Endothelial cell of umbilical vein (primary cell): ENCODE measurements at regions not wholly inside any gene's neighbourhood (a gene's known extent, or its start where the extent isn't known, plus 50 kb on each side); places are given as distances from the start of the nearest gene placed in this dataset.

Experiments used
- CTCF ChIP-seq, 2 donors: IDR thresholded peaks; 1 replicate in 1 of 2; 2 replicates in 1 of 2; pipeline ENCODE4 v1.5.1; 2011; ENCODE audit warnings: low read length in 2 of 2, mild to moderate bottlenecking in 2 of 2, moderate library complexity in 2 of 2, control low read depth in 1 of 2, inconsistent platforms in 1 of 2, low read depth in 1 of 2; ENCODE audit not compliant: insufficient read depth in 1 of 2; ENCODE audit errors: extremely low read depth in 1 of 2
- EZH2 ChIP-seq: IDR thresholded peaks from 2 replicates; pipeline ENCODE4 v1.6.1; 2012; ENCODE audit warnings: borderline replicate concordance, low read depth, mild to moderate bottlenecking, moderate library complexity, low read length, inconsistent platforms; ENCODE audit not compliant: severe bottlenecking
- GATA2 ChIP-seq: IDR thresholded peaks from 2 replicates; pipeline ENCODE4 v1.7.0; 2011; ENCODE audit warnings: low read depth, mild to moderate bottlenecking, moderate library complexity, mixed read lengths, low read length; ENCODE audit not compliant: insufficient read length, insufficient read depth
- POLR2AphosphoS5 ChIP-seq: IDR thresholded peaks from 2 replicates; pipeline ENCODE4 v1.6.1; 2012; ENCODE audit warnings: low read depth, mild to moderate bottlenecking, control low read depth, low read length, moderate library complexity; ENCODE audit not compliant: insufficient read depth

- TF ChIP-seq CTCF (IDR thresholded peaks at IDR 0.05; ENCODE audit: extremely low read depth in 1 of 2, insufficient read depth in 1 of 2, low read depth in 1 of 2, low read length in 2 of 2) (no peak), POLR2AphosphoS5 (no peak), EZH2 (no peak), GATA2 (no peak)
Measured at GRCh38 chr18:4578449-4578848, 123.3 kb upstream of the DLGAP1 start.
